ENCODE measurements at regions not wholly inside any gene's neighbourhood (a gene's known extent, or its start where the extent isn't known, plus 50 kb on each side); places are given as distances from the start of the nearest gene placed in this dataset.
"Not testable (repeated sequence)": the region's sequence is repeated elsewhere in the genome, so short reads cannot be mapped to it uniquely, and the experiment has no call there.

DNA sequence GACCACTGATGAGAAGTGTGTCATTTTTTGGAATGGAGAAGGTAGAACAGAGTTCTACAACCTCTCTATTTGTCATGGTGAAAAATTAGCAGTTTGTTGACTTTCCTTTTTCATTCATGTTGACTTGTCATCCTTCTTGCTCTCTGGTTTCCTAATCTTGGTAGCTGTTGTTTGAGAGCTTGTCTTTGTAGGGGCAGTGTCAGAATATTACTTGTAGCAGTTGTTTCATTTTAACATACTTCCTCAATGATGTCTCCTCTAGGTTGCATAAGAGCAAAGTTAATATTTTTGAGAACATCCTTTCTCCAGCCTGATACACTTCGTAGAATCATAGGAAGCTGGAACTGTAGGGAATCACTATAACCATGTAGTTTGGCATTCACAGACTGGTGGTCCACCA is 368.2 kb upstream of the FANCL start:
- no peak for DNase-seq

DNA sequence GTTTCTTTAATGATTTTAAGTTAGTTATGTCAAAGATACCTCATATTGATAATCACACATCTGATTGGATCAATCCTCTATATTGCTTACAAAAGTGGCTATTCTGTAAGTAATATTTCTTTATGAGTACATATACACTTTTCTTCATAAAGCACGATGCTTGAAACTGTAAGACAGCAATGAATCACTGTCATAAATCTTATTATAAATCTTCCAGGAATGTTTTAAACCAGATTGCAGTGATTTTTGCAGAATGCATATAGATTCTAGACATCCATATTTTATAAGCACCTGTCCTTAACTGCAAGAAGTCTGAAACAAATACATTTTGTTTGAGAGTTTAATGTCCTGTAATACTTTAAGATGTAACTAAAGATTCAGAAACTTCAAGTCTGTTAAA is 367.0 kb upstream of the FANCL start:
- no peak for DNase-seq

DNA sequence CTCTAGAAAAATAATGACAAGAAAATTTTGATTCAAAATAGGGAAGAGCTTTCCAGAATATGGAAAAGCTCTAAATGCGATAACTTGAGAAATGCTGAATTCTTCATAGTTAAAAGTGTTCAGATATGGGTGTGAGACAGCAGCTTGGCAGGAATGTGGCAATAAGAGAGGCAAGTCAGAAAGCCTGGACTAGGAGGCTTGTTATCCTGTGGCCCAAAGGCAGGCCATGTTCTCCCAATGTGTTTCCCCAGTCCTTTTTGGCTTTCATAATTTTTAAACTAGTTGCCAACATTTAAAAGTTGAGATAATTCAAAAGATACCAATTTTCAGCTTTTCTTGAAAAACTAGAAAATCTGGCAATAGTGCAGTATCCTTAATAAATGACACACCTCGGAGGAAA is 366.3 kb upstream of the FANCL start:
- DNase-seq: no peak

DNA sequence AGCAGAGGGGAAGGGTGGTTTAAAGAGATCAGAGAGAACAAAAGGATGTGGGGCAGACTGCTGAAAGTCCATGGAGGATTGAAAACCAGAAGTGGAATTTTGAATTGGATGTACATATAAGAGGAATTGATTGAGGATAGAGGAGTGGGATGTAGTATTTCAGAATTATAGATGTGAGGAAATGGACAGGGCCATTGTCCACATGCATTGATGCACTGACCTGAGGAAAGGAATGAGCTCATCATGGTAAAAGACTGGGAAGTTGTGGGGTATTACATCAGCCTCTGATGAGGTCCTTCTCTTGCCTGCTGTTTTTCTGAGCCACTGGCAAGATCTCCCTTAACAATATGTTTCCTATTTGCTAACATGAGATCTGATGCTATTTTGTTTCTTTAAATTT is 365.7 kb upstream of the FANCL start:
- DNase-seq: no peak

DNA sequence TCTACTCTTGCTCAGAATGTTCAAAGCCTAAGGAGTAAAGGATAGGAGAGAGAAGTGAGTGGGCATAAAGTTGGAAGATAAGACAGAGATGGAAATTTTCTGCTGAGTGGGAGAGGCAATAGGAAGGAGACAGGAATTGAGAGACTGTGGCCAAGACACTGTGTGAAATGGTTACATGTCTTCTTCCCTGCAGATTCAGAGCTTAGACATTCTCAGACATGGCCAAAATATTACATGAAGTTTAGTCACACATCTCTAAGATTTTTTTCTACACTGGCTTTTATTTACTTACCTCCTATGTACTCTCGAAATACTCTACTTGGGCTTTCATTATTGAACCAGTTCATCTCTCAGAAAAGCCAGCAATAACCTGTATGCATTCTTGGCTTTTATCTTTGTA is 363.0 kb upstream of the FANCL start:
- no peak for DNase-seq

DNA sequence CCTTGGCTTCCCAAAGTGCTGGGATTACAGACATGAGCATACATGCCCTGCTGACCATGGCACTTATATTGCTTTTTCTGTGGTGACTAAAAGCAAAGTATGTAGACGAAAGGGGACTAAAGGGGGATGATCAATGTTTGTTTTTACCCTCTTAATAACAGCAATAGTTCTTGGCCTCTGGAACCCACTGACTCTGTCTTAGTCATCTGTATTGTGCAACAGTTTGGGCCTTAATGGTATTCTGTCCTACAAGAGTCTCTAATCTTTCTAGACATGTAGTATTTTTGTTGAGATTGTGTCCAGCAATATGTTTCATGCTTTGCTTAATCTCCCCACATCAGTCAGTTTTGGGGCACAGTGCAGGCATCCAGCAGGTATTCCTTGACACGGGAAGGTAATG is 359.9 kb upstream of the FANCL start:
- DNase-seq: no peak

DNA sequence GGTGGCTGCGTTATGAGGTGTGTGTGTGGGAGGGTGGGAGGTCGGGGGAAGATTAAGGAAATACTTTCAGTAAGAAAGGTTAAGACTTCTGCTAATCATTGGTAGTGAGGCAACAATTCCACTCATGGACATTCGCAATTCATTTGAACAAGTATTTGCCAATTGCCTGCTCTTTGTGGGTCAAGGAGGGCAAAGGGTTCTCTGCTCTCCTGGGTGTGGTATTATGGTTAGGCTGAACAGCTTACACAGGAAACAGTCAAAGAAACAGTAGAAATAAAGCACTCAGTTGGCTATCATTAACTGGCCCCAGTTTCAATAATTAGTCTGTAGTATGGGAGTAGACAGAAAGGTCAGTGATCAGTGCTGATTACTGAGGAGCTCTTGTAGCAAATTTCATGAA is 357.0 kb upstream of the FANCL start:
- no peak for DNase-seq

DNA sequence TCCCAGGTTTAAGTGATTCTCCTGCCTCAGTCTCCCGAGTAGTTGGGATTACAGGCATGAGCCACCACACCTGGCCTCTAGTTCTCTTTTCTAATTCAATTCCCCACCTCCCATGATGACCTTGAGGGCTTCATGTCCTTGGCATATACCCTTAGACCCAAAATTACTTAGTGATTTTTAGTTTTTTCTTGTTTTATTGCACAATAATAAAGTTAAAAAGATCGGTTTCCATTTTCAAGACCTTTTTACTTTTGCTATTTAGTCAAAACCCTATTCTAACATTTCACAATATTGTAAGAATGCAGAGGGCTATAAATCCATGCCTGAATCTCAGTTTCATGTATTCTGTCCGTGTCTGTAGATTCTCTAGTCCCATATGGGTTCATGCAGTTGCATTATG is 354.6 kb upstream of the FANCL start:
- no peak for DNase-seq

DNA sequence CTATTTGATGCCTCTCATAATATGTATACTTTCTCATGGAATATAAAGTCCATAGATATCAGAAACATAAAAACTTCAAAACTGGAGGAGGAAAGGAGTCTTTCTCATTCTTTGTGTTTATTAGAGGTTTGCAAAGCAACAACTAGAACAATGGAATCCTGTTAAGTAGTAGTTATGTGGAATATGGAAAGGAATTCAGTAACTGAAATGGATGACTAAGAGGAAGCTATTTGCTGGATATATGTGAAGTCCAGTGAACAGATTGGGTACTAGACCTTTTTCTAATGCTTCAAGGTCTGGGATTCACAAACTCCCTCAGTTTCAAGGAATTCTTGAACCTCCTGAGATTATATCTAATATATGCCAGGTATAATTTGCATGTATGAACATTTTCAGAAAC is 353.6 kb upstream of the FANCL start:
- peak; percentile 20 for DNase-seq

DNA sequence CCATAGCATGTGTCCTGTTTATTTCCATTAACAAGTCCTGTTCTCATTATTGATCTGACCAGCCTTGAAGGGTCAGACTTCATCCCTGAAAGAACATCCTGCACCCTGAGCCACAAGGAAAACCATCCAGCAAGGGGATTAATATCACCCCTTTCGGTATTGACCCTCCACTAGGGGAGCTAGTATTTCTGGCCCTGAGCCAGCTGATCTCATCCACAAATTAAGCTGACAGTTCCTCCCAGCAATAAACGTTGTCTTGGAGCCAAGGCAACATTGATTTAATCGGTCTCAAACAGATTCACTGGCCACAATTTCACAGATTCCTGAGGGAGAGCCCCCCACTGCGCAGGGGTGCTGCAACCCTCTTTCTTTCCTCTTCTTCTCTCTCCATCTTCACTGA is 353.1 kb upstream of the FANCL start:
- DNase-seq: no peak

DNA sequence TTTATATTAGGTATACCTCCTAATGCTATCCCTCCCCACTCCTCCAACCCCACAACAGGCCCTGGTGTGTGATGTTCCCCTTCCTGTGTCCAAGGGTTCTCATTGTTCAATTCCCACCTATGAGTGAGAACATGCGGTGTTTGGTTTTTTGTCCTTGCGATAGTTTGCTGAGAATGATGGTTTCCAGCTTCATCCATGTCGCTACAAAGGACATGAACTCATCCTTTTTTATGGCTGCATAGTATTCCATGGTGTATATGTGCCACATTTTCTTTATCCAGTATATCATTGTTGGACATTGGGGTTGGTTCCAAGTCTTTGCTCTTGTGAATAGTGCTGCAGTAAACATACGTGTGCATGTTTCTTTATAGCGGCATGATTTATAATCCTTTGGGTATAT is 345.1 kb upstream of the FANCL start:
- not testable (repeated sequence) for DNase-seq

DNA sequence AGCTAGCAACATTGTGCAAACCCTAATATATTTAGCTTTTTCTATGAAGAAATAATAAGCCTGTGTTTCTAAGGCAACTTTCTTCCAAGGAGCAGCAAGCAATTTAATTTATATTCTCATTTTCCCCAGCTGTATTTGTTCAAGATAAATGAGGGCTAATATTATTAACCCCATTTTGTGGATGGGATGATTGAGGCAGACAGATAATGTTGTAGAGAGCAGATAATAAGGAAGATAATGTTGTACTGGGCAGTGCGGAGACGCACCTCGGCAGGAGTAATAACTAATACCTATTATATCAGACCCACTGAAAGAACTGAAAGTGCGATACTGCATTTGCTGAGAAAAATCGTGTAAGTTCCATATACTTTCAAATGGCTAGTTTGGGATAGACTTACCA is 344.1 kb upstream of the FANCL start:
- no peak for DNase-seq

DNA sequence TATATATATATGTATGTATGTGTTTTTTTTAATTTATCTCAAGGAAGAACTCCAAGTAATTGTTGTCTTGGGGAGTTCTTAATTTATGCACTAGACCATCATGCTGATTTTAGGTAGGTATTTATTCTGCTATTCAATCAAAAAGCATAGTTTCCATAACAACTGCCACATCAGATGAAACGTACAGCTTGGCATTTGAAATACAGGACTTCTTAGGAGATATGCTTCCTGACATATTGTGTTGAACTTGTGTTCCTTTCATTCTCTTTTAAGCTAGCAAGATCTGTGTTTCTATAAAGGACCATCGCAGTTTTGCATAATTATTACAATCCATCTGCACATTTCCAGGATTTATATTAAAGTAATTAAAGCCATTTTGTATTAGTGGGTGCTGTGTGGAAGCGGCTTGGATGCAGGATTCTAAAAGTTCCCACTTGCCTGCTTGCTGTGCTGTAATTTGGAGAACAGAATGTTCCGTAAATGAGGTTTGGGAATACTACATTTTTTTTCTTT is 343.5 kb upstream of the FANCL start:
- DNase-seq: no peak

DNA sequence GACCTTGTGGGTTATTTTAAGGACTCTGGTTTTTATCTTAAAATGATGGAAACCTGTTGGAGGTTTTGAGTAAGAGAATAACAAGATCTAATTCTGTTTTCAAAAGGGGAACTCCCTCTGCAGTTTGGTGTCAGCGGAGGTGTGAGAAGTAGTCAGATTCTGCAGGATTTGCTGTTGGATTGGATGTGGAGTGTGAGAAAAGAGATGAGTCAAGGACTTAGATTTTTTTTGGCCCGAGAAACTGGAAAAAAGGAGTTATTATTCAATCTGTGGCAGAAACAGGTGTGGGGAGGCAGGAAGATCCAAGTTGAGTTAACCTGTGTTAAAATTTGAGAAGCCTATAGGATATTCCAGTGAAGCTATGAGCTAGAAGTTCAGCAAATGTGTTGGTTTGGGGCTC is 337.2 kb upstream of the FANCL start:
- DNase-seq: no peak

DNA sequence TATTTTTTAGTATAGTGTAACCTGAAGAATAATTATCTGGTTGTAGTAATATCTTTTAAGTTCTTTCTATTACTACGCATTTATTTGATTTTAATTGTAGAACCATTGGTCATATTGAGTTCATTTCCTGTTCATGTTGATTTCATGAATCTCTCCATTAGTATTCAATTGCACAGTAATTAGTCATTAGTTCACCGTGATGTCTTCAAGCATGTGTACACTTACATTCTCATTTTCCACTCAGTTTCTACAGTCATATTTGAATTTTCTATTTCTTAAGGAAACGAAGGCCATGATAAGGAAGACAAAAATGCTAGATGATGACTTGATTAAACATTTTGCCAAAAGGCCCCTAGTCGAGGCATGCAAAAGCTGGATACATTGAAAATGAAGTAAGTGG is 333.7 kb upstream of the FANCL start:
- no peak for DNase-seq

DNA sequence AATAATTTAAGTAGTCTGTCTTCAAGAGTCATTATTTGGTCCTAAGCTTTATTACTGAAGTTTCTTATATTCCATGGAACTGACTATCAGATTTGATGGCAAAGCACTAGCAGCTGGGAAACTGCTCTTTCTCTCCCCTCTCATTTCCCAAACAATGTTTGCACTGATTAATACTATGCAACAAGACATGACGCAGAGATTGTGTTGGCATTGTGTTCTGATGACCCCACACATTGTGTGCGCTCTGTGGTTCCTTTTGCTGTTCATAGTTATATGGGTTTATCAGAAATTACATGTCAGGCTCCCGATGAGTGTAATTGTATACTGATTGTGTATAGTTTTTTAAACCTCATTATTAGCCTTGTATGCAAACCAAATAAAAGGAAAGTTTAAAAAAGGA is 331.6 kb upstream of the FANCL start:
- no peak for DNase-seq

DNA sequence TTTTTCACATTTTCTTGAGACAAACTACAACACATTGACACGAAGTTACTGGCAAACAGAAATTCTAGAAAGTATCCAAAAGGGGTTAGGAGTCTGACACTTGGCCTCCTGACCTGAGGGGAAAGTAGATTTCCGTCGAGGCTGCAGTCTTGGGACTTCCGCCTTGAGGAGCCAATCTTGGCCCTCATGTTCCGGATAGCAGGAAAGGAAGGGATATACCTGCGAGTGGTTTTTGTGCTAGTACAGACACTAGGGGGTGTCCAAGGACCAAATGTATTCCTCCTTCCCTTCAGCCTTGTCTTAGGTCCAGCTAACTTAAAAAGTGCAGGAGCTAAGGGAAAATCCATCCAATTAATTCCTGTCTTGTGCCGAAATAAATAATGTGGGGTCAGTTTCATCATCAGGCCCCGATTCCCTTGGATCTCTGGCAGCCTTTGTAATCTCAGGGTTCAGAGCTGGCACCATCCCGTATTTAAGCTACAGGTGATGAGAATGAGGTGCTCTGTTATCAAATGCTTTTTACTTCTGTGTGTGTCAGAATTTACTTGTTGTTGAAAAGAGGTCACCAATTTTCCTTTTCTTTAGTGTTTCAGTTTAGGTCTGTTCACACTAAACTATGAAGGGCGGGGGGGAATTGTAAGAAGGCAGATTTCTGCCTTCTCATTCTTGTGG is 330.2 kb upstream of the FANCL start:
- peak; percentile 69 for DNase-seq

DNA sequence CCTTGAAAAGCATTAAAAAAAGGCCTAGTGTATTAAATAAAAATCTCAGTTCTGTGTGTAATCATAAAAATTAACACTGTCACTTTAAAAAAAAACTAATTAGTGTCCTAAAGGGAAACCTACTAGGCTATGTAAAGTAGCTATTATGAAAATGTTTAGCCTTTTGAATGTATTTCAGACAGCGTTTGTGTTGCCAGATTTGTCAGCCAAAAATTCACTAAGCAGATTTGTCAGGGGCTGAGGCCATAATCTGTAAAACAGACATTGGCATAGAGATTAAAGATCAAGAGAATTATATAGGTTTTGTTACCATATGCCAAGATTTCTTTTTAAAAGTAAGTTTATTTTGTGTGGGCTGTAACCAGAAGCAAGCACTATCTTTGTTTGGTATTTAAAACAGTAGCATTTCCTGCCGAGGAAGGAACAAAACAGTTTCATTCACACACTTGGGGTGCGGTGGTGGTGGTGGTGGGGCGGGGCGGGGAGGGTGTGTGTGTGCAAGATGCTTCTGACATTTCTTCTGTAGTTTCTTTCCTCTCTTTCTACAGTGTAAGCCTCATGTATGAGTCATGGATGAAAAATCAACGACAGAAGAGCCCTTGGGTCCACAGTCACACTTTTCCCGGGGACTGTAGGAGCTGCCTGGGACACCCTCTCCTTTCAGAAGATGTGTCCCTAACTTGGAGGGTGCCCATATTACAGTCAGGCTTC is 328.5 kb upstream of the FANCL start:
- DNase-seq: no peak

DNA sequence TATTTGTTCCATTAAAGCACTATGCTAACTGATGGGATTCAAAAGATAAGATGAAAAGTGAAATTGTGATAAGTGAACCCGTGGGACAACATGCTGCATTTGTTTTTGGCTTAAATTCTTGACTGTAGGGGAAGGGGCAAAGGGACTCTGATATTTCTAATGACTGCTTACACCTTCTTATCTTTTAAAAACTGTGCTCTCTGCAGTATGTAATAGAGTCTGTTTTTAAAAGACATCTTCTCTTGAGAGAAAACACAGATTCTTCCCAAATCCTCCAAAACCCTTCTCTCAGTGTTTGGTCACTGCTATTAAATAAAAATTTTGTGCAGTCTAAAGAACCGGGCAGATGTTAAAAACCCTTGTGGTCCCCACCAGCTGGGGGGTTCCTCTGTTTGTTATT is 327.8 kb upstream of the FANCL start:
- no peak for DNase-seq

DNA sequence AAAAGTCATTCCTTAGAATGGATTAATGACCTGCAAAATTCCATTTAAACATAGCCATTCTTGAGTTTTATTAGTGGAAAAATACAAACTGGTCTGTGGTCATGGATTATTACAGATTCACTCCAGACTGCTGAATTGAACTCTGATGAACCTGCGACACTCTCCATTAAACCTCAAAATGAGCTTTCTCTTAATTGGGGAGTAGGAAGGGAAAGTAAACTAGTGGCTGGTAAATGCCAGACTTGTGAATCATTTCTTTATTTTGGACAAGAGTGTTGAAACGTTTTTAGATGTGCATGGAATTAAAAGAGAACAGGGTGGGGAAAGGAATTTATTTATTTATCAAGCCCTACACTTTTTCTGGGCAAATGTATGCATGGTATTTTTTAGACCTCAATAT is 321.2 kb upstream of the FANCL start:
- DNase-seq: peak; percentile 27

DNA sequence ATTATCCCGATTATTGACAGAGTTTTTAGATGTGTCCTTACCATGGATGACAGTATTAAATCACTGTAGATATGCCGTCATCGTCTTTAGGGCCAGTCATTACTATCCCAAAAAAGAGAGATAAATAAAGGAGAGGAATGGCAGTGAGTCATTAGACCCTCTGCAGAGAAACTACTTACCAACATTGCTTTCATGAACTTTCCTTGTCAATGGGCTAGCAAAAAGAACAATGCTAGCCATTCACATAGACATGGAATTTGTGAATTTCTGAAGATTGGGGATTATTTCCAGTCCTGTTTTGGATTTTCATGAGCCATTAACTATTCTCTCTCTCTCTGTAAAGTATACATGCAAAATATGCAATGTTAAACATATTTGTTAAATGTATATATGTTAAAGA is 319.4 kb upstream of the FANCL start:
- DNase-seq: no peak

DNA sequence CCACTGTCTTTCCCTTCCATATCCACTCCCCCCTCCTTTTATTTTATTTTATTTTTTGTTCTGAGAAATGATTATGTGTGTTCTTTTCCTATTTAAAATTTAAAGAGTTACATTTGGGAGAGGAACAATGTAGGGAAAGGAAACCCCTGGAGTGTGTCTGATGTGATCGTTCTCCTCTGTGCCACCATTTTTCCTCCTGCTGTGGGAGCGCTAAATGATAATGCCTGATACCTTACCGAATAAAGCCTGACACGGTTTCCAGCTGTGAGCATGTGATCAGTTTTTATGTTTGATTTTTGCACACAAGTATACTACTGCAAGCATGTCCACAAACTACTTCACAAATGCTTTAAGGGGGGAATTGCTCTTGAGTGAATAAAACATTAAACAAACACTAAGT is 317.8 kb upstream of the FANCL start:
- no peak for DNase-seq

DNA sequence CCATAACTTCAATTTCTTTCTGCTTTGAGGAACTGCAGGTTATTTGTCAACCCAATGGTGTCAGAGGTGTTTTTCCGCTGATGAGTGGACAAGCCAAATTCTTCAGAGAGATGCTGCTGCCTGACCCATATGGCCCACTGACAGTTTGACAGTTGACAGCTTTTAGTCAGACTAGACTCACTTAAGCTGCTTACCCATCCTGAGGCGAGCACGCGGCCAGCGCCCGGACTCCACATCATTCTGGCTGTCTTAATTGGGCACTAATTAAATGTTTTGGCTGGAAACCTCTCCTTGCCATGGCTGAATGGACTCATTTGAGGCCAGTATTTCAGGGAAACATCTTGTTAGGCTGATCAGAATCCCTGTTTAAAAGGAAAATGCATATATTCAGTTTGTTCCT is 316.1 kb upstream of the FANCL start:
- DNase-seq: no peak

DNA sequence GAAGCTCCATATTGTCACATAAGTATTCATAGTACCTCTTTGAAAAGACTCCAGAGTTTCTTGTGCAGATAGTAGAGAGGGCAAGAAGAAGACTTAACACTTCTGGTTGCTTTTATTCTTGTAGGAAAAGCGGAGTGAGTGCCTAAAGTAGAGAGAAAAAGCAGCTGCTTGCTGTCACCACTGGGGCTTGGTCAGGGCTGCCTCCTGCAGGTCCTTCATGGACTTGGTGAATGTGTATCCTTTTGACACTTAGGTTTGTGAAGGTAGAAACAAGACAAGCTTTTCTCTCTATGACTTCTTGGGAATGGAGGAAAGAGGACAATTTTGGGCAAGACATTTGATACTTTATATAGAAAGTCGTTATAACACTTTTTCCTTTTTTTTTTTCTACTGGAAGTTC is 312.8 kb upstream of the FANCL start:
- no peak for DNase-seq

DNA sequence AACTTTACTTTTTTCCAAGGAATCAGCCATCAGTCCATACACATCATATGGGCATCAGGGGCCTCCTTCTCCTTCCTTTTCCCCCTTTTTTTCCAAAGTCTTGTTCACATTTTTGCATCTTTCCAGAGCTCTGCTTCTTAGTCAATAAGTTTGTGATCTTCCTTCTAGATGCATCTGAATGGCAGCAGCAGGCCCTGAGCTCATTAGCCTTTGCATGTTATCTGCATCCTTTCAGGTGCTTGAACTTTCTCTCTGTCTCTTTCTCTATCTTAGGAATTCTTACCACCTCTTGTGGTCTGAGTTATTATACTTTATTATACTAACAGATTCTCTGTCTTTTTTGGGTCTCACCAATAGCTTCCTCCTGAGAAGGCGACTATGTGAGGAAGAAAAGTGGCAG is 312.4 kb upstream of the FANCL start:
- DNase-seq: no peak
